Ectodermal cell (in vitro differentiated cells): ENCODE measurements at regions not wholly inside any gene's neighbourhood (a gene's known extent, or its start where the extent isn't known, plus 50 kb on each side); places are given as distances from the start of the nearest gene placed in this dataset.

ENCODE experiments used
- H3K27ac ChIP-seq: 2 replicates; pipeline ENCODE4 v1.7.0; 2013; ENCODE audit warnings: mild to moderate bottlenecking, low read depth, low read length; ENCODE audit not compliant: insufficient read depth, poor library complexity, severe bottlenecking
- H3K27me3 ChIP-seq: 2 replicates; pipeline ENCODE4 v1.7.0; 2013; ENCODE audit warnings: mild to moderate bottlenecking, low read length; ENCODE audit not compliant: insufficient read depth, control insufficient read depth, poor library complexity, severe bottlenecking
- H3K36me3 ChIP-seq: one replicate; pipeline ENCODE4 v1.7.0; 2013; ENCODE audit warnings: low read length; ENCODE audit not compliant: control insufficient read depth, insufficient read depth
- H3K4me1 ChIP-seq: one replicate; pipeline ENCODE4 v1.7.0; 2013; ENCODE audit warnings: low read length; ENCODE audit not compliant: control insufficient read depth, insufficient read depth
- H3K4me3 ChIP-seq: 2 replicates; pipeline ENCODE4 v1.7.0; 2013; ENCODE audit warnings: low read depth, low read length, control low read depth; ENCODE audit not compliant: insufficient read depth
- H3K9me3 ChIP-seq: 2 replicates; pipeline ENCODE4 v1.7.0; 2013; ENCODE audit warnings: mild to moderate bottlenecking, low read length, moderate library complexity; ENCODE audit not compliant: control insufficient read depth
- WGBS, 2 experiments: methylation state at CpG; one replicate each; pipeline ENCODE4 v1.1.7; 2013; ENCODE audit warnings: missing lambda C conversion rate in 2 of 2; 5-methylcytosine and 5-hydroxymethylcytosine counted together

- WGBS, 2 experiments = 82 to 86% methylated on average over 3 of the region's 3 CpGs
- Histone ChIP-seq H3K27me3 (no peaks in the 10 kb centered on the region), H3K36me3 (no peaks in the 10 kb centered on the region), H3K4me3 (no peak overlapping the region), H3K9me3 (no peaks in the 10 kb centered on the region), H3K4me1 (no peaks in the 10 kb centered on the region), H3K27ac (no peak overlapping the region)
Observed at GRCh38 chr1:57518496-57518895, 94.6 kb upstream of the DAB1 start.

- Histone ChIP-seq H3K4me3 (no peak overlapping the region), H3K4me1 (no peaks in the 10 kb centered on the region), H3K36me3 (no peaks in the 10 kb centered on the region), H3K27ac (no peak overlapping the region), H3K9me3 (no peaks in the 10 kb centered on the region), H3K27me3 (no peaks in the 10 kb centered on the region)
- WGBS, 2 experiments = 65 to 70% methylated on average over 7 of the region's 7 CpGs
Observed at GRCh38 chr1:57517587-57518374, 93.9 kb upstream of the DAB1 start.

GRCh38 chr1:57512386-57512785 is 88.5 kb upstream of the DAB1 start:
- Histone ChIP-seq H3K27me3 (no peaks in the 10 kb centered on the region), H3K27ac (no peak overlapping the region)
- WGBS, 2 experiments = 74 to 100% methylated on average over 1 of the region's 1 CpG

GRCh38 chr1:57506941-57507340 is 83.1 kb upstream of the DAB1 start:
- no peak overlapping the region for H3K4me3 ChIP-seq
- whole genome bisulfite sequencing, 2 experiments = 87 to 90% methylated on average over 5 of the region's 5 CpGs
- no peaks in the 10 kb centered on the region for H3K4me1 ChIP-seq
- no peaks in the 10 kb centered on the region for H3K9me3 ChIP-seq
- no peak overlapping the region for H3K27ac ChIP-seq
- no peaks in the 10 kb centered on the region for H3K27me3 ChIP-seq
- no peaks in the 10 kb centered on the region for H3K36me3 ChIP-seq

More at GRCh38 chr1:57512386-57512785, 88.5 kb upstream of the DAB1 start:
- Histone ChIP-seq H3K36me3 (no peaks in the 10 kb centered on the region), H3K9me3 (no peaks in the 10 kb centered on the region), H3K4me1 (no peaks in the 10 kb centered on the region), H3K4me3 (no peak overlapping the region)

GRCh38 chr1:57503337-57503736 is 79.5 kb upstream of the DAB1 start:
- WGBS, 2 experiments = 93 to 100% methylated on average over 1 of the region's 1 CpG
- no peaks in the 10 kb centered on the region for H3K9me3 ChIP-seq
- H3K27me3 ChIP-seq = no peaks in the 10 kb centered on the region
- no peak overlapping the region for H3K27ac ChIP-seq
- no peak overlapping the region for H3K4me3 ChIP-seq
- H3K36me3 ChIP-seq = no peaks in the 10 kb centered on the region
- H3K4me1 ChIP-seq = no peaks in the 10 kb centered on the region

- no peak overlapping the region for H3K4me3 ChIP-seq
- H3K27me3 ChIP-seq = no peaks in the 10 kb centered on the region
- H3K27ac ChIP-seq = no peak overlapping the region
- H3K4me1 ChIP-seq = no peaks in the 10 kb centered on the region
- no peaks in the 10 kb centered on the region for H3K9me3 ChIP-seq
- 89 to 94% methylated on average over 5 to 6 of the region's 6 CpGs for WGBS, 2 experiments
- no peaks in the 10 kb centered on the region for H3K36me3 ChIP-seq
Observed at GRCh38 chr1:57500136-57500830, 76.4 kb upstream of the DAB1 start.

GRCh38 chr1:57494530-57495079 is 70.7 kb upstream of the DAB1 start:
- Histone ChIP-seq H3K36me3 (no peaks in the 10 kb centered on the region), H3K27ac (no peak overlapping the region), H3K4me1 (no peaks in the 10 kb centered on the region), H3K9me3 (no peaks in the 10 kb centered on the region), H3K27me3 (no peaks in the 10 kb centered on the region), H3K4me3 (no peak overlapping the region)
- 89 to 92% methylated on average over 5 to 6 of the region's 6 CpGs for WGBS, 2 experiments

GRCh38 chr1:57492586-57493226 is 68.8 kb upstream of the DAB1 start:
- no peak overlapping the region for H3K4me3 ChIP-seq
- no peaks in the 10 kb centered on the region for H3K36me3 ChIP-seq
- H3K27ac ChIP-seq = no peak overlapping the region
- no peaks in the 10 kb centered on the region for H3K4me1 ChIP-seq
- no peaks in the 10 kb centered on the region for H3K9me3 ChIP-seq
- 85 to 86% methylated on average over 4 to 5 of the region's 5 CpGs for WGBS, 2 experiments
- H3K27me3 ChIP-seq = no peaks in the 10 kb centered on the region

- no peaks in the 10 kb centered on the region for H3K27me3 ChIP-seq
- H3K36me3 ChIP-seq = no peaks in the 10 kb centered on the region
- 84% methylated on average over 5 of the region's 5 CpGs for whole genome bisulfite sequencing, 2 experiments
- H3K27ac ChIP-seq = no peak overlapping the region
- H3K9me3 ChIP-seq = no peaks in the 10 kb centered on the region
- H3K4me1 ChIP-seq = no peaks in the 10 kb centered on the region
- no peak overlapping the region for H3K4me3 ChIP-seq
Observed at GRCh38 chr1:57489358-57490036, 65.6 kb upstream of the DAB1 start.
